T-helper 1 cell treated with Interleukin-12 subunit alpha and Interleukin-12 subunit beta and Interleukin-4 antibody, amounts not matched to agents 30 μg/mL and 1 μg/mL, for 36 hours (primary cell): ENCODE measurements at regions not wholly inside any gene's neighbourhood (a gene's known extent, or its start where the extent isn't known, plus 50 kb on each side); places are given as distances from the start of the nearest gene placed in this dataset.

Source experiments
- H3K27ac Mint-ChIP-seq: one replicate; pipeline ENCODE4 v1.8.0; 2021; ENCODE audit warnings: mild to moderate bottlenecking, mixed read lengths
- H3K27me3 Mint-ChIP-seq: one replicate; pipeline ENCODE4 v1.8.0; 2021; ENCODE audit warnings: low read depth, mixed read lengths
- H3K36me3 Mint-ChIP-seq: one replicate; pipeline ENCODE4 v1.8.0; 2021; ENCODE audit warnings: low read depth, mixed read lengths
- H3K4me1 Mint-ChIP-seq: one replicate; pipeline ENCODE4 v1.8.0; 2021; ENCODE audit warnings: low read depth, mixed read lengths
- H3K4me3 Mint-ChIP-seq: one replicate; pipeline ENCODE4 v1.8.0; 2021; ENCODE audit warnings: mild to moderate bottlenecking, moderate library complexity, mixed read lengths
- H3K9me3 Mint-ChIP-seq: one replicate; pipeline ENCODE4 v1.8.0; 2021; ENCODE audit warnings: mixed read lengths

DNA sequence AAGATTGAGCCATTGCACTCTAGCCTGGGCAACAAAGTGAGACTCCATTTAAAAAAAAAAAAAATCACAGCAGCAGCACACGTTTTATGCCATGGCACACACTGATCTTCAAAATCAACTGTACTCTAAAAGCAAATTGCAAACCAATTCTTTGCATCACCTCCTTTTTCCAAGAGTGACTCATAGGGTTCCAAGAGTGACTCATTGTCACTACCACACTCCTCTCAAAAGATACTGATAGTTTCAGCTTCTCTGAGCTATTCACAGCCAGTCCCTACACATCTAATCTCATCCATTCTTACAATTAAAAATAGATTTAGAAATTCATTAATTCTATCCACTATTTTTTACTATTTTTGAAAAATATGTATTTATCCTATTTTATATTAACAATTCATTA is 1494.9 kb upstream of the AGA start:
- H3K4me3 Mint-ChIP-seq: no peak overlapping the region
- no peaks in the 10 kb centered on the region for H3K27me3 Mint-ChIP-seq
- no peaks in the 10 kb centered on the region for H3K36me3 Mint-ChIP-seq

GRCh38 chr4:178941975-178942374 is 1499.7 kb upstream of the AGA start:
- Mint-ChIP-seq H3K4me3 (no peak overlapping the region), H3K27me3 (no peaks in the 10 kb centered on the region), H3K27ac (no peak overlapping the region), H3K36me3 (no peaks in the 10 kb centered on the region), H3K4me1 (no peaks in the 10 kb centered on the region), H3K9me3 (peaks cover 2% of the 10 kb centered on the region)

More for the DNA sequence above, 1494.9 kb upstream of the AGA start:
- no peaks in the 10 kb centered on the region for H3K9me3 Mint-ChIP-seq
- no peak overlapping the region for H3K27ac Mint-ChIP-seq
- H3K4me1 Mint-ChIP-seq: no peaks in the 10 kb centered on the region

DNA sequence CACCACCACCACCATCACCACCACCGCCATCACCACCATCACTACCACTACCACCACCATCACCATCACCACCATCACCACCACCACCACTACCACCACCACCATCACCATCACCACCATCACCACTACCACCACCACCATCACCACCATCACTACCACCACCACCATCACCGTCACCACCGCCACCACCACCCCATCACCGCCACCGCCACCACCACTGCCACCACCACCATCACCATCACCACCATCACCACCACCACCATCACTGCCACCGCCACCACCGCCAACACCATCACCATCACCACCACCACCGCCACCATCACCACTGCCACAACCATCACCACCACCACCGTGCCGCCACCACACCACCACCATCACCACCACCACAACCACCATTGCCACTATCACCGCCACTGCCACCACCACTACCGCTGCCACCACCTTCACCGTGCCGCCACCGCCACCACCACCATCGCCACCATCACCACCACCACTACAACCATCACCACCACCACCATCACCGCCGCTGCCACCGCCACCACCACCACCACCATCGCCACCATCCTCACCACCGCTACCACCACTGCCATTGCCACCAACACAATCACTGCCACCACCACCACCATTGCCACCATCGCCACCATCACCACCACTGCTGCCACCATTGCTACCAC is 1511.3 kb upstream of the AGA start:
- Mint-ChIP-seq H3K9me3 (peaks cover 20% of the 10 kb centered on the region), H3K4me1 (no peaks in the 10 kb centered on the region), H3K27ac (no peak overlapping the region), H3K4me3 (no peak overlapping the region), H3K36me3 (no peaks in the 10 kb centered on the region), H3K27me3 (no peaks in the 10 kb centered on the region)

- H3K27me3 Mint-ChIP-seq: no peaks in the 10 kb centered on the region
- H3K27ac Mint-ChIP-seq: no peak overlapping the region
- no peaks in the 10 kb centered on the region for H3K4me1 Mint-ChIP-seq
- peaks cover 23% of the 10 kb centered on the region for H3K9me3 Mint-ChIP-seq
- H3K4me3 Mint-ChIP-seq: no peak overlapping the region
- no peaks in the 10 kb centered on the region for H3K36me3 Mint-ChIP-seq
These were observed 1513.4 kb upstream of the AGA start for GRCh38 chr4:178955614-178956013.

GRCh38 chr4:178958725-178959440 is 1516.6 kb upstream of the AGA start:
- peaks cover 22% of the 10 kb centered on the region for H3K9me3 Mint-ChIP-seq
- no peaks in the 10 kb centered on the region for H3K36me3 Mint-ChIP-seq
- H3K4me3 Mint-ChIP-seq: no peak overlapping the region
- H3K27ac Mint-ChIP-seq: no peak overlapping the region
- no peaks in the 10 kb centered on the region for H3K4me1 Mint-ChIP-seq
- no peaks in the 10 kb centered on the region for H3K27me3 Mint-ChIP-seq

DNA sequence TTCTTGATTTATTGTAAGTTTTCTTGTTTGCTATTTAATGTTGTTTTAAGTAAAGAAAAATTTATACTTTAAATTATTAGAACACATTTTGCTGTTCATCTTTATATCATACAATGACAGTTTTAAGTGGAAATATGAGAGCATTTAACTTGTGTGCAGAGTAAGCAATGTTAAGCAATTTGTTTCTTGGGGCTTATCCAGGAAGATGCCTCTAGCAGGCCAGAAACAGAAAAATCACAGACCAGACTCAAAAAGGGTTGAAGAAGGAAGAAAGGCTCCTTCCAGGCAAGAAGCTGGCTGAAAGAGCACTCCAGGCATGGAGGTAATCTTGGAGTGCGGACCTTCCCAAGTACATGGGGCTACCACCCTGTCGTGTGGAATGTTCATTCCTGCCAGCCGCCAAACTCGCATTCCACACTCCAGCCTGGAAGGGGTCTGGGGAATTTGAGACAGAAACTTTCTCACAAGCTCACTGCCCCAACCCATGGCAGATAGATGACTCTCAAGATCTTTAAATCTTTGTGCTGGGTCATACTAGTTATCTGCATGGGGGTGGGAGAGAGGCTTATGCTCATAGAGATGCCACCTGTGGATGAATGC is 1521.3 kb upstream of the AGA start:
- no peaks in the 10 kb centered on the region for H3K27me3 Mint-ChIP-seq
- H3K9me3 Mint-ChIP-seq: peaks cover 3% of the 10 kb centered on the region
- no peak overlapping the region for H3K27ac Mint-ChIP-seq
- H3K36me3 Mint-ChIP-seq: no peaks in the 10 kb centered on the region
- no peak overlapping the region for H3K4me3 Mint-ChIP-seq
- no peaks in the 10 kb centered on the region for H3K4me1 Mint-ChIP-seq

DNA sequence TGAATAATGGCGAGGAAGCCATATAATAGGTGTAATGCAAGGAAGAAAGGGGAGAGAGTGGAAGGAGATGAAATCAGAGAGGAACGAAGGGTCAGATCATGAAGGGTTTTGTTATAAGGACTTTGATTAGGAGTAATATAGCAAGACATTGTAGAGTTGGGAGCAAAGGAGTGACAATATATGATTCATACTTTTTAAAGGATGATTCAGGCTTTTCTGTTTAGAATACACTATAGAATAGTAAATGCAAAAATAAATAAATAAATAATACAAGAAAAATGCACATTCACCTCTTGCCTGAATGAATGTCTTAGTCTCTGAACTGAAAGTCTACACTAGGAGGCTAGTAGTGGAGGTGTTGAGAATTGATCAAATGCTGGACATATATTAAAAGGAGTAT is 1524.4 kb upstream of the AGA start:
- H3K27me3 Mint-ChIP-seq: no peaks in the 10 kb centered on the region
- no peak overlapping the region for H3K27ac Mint-ChIP-seq
- H3K4me3 Mint-ChIP-seq: no peak overlapping the region
- no peaks in the 10 kb centered on the region for H3K36me3 Mint-ChIP-seq
- H3K4me1 Mint-ChIP-seq: no peaks in the 10 kb centered on the region
- H3K9me3 Mint-ChIP-seq: peaks cover 4% of the 10 kb centered on the region

- Mint-ChIP-seq H3K27ac (no peak overlapping the region), H3K27me3 (no peaks in the 10 kb centered on the region), H3K36me3 (no peaks in the 10 kb centered on the region), H3K4me3 (no peak overlapping the region), H3K9me3 (peaks cover 4% of the 10 kb centered on the region), H3K4me1 (no peaks in the 10 kb centered on the region)
These were observed 1528.3 kb upstream of the AGA start for GRCh38 chr4:178970433-178971140.

DNA sequence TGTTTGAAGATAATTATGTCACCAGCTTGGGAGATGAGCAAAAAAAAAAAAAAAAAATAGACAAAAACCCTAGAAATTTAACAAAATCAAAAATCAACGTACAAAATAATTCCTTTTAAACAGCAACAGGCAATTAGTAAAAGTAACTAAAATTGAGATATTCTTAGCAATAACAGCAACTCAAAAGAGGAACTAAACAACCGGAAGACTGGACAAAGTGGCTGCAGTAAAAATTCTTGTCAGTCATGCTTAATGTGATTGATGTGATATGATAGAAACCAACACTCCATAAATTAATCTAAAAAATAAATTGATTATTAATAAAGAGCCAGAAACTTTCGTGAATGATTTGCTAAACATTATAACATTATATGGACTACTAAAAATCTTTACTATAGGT is 1534.6 kb upstream of the AGA start:
- Mint-ChIP-seq H3K4me3 (no peak overlapping the region), H3K36me3 (no peaks in the 10 kb centered on the region), H3K27me3 (no peaks in the 10 kb centered on the region), H3K4me1 (no peaks in the 10 kb centered on the region), H3K27ac (no peak overlapping the region), H3K9me3 (peaks cover 2% of the 10 kb centered on the region)

GRCh38 chr4:178993306-178993705 is 1551.1 kb upstream of the AGA start:
- H3K4me1 Mint-ChIP-seq: no peaks in the 10 kb centered on the region
- no peak overlapping the region for H3K4me3 Mint-ChIP-seq
- H3K9me3 Mint-ChIP-seq: peaks cover 9% of the 10 kb centered on the region
- no peak overlapping the region for H3K27ac Mint-ChIP-seq
- H3K27me3 Mint-ChIP-seq: no peaks in the 10 kb centered on the region
- H3K36me3 Mint-ChIP-seq: no peaks in the 10 kb centered on the region

- H3K27ac Mint-ChIP-seq: no peak overlapping the region
- no peaks in the 10 kb centered on the region for H3K4me1 Mint-ChIP-seq
- no peak overlapping the region for H3K4me3 Mint-ChIP-seq
- no peaks in the 10 kb centered on the region for H3K27me3 Mint-ChIP-seq
- H3K36me3 Mint-ChIP-seq: no peaks in the 10 kb centered on the region
- H3K9me3 Mint-ChIP-seq: peaks cover 4% of the 10 kb centered on the region
These were observed 1559.7 kb upstream of the AGA start for GRCh38 chr4:179001918-179002317.

- Mint-ChIP-seq H3K4me3 (no peak overlapping the region), H3K27ac (no peak overlapping the region), H3K9me3 (peaks cover 3% of the 10 kb centered on the region), H3K4me1 (no peaks in the 10 kb centered on the region), H3K27me3 (no peaks in the 10 kb centered on the region), H3K36me3 (no peaks in the 10 kb centered on the region)
These were observed 1565.5 kb upstream of the AGA start for GRCh38 chr4:179007755-179008154.

DNA sequence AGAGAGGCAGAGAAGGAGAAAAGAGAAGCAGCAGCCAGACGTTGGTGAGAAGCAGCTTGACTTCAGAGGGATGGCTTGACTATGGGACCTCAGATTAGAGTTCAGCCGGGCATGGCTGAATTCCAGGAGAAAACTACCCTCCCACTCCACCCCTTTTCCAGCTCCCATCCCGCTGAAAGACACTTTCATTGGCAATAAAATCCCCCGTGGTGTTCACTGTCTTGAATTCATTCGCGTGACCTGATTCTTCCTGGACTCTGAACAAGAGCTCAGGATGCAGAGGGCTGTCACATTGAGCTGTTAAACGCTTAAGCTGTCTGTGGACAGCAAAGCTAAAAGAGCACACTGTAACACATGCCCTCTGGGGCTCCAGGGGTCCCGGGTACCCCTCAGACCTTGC is 1575.3 kb upstream of the AGA start:
- Mint-ChIP-seq H3K27ac (no peak overlapping the region), H3K27me3 (no peaks in the 10 kb centered on the region), H3K4me3 (no peak overlapping the region), H3K36me3 (no peaks in the 10 kb centered on the region), H3K9me3 (peaks cover 32% of the 10 kb centered on the region), H3K4me1 (no peaks in the 10 kb centered on the region)

DNA sequence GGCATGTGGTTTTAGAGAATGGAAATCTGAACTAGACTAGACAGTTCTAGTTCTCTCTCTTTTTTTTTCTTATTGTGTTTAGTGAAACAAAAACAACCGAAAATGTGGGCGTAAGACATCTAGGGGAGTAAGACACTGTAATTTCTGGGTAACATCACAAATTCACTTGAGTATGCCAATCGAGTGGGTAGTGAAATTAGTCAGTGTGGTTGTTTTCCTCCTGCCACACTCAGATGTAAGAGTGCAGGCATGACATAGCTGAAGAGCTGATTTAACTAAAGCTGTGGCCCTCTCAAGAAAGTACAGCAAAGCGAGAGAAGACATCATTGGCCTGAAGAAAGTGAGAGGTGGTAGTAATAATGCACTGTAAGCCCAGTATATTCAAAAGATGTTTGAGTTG is 1585.3 kb upstream of the AGA start:
- no peaks in the 10 kb centered on the region for H3K4me1 Mint-ChIP-seq
- no peaks in the 10 kb centered on the region for H3K27me3 Mint-ChIP-seq
- H3K4me3 Mint-ChIP-seq: no peak overlapping the region
- no peaks in the 10 kb centered on the region for H3K36me3 Mint-ChIP-seq
- peaks cover 15% of the 10 kb centered on the region for H3K9me3 Mint-ChIP-seq
- no peak overlapping the region for H3K27ac Mint-ChIP-seq

DNA sequence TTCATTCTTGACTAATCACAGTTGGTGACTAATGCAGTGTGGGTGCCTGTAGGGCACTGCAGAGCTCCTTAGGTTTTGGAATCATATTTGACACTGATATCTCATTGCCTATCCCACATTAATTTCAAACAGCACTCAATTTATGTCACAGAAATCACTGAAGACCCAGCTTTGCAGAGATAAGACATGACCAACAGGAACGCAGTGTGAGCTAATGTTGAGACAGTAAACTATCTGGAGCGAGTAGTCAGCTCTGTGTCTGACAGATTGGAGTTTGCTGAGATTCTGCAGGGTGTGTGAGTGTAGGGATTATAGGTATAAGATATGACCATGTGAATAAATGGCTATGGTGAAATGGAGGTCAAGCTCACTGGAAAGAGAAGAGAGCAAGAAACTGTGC is 1586.1 kb upstream of the AGA start:
- Mint-ChIP-seq H3K9me3 (peaks cover 20% of the 10 kb centered on the region), H3K4me3 (no peak overlapping the region), H3K27ac (no peak overlapping the region), H3K27me3 (no peaks in the 10 kb centered on the region), H3K4me1 (no peaks in the 10 kb centered on the region), H3K36me3 (no peaks in the 10 kb centered on the region)
